GM12891 (cell line): ENCODE measurements at regions not wholly inside any gene's neighbourhood (a gene's known extent, or its start where the extent isn't known, plus 50 kb on each side); places are given as distances from the start of the nearest gene placed in this dataset.

Experiments used
- PAX5 ChIP-seq: IDR thresholded peaks from 2 replicates; pipeline ENCODE4 v1.6.1; 2011; ENCODE audit warnings: low read length, moderate library complexity, mild to moderate bottlenecking; ENCODE audit not compliant: insufficient read depth, severe bottlenecking
- POLR2A ChIP-seq: IDR thresholded peaks from 2 replicates; pipeline ENCODE4 v1.6.1; 2011; ENCODE audit warnings: low read depth, low read length, control low read depth
- POLR2AphosphoS5 ChIP-seq: IDR thresholded peaks from 2 replicates; pipeline ENCODE4 v1.6.1; 2011; ENCODE audit warnings: low read depth, low read length, control low read depth
- POU2F2 ChIP-seq: IDR thresholded peaks from 2 replicates; pipeline ENCODE4 v1.6.1; 2011; ENCODE audit warnings: low read depth, mild to moderate bottlenecking, control low read depth, low read length, moderate library complexity
- SPI1 ChIP-seq: IDR thresholded peaks from 2 replicates; pipeline ENCODE4 v1.6.1; 2011; ENCODE audit warnings: low read depth, low read length, control low read depth
- TAF1 ChIP-seq: IDR thresholded peaks from 2 replicates; pipeline ENCODE4 v1.6.1; 2011; ENCODE audit warnings: low read depth, low read length, control low read depth

DNA sequence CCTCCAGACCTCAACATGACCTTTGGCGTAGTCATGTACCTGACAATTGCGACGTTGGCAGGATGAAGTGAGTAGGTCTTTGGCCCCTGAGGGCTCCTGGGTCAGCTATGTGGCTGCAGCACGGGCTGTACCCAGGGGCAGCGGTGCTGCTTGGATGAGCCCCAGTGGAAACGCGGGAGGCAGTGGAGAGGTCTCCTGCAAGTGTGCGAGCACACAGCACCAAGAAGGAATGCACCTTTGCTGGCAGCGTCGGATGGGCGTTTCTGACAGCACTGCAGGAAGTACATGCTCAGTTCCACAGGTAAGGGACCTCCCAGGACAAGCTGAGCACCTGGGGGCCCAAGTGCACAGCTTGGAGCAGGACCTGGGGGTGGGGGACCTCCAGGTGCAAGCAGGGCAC is 67.4 kb upstream of the UNC13C start:
- TF ChIP-seq POLR2A: no peak
- TF ChIP-seq POU2F2: no peak
- TF ChIP-seq TAF1: no peak
- no peak for TF ChIP-seq POLR2AphosphoS5
- TF ChIP-seq PAX5: no peak
- no peak for TF ChIP-seq SPI1
